ENCODE measurements at regions not wholly inside any gene's neighbourhood (a gene's known extent, or its start where the extent isn't known, plus 50 kb on each side); places are given as distances from the start of the nearest gene placed in this dataset.

DNA sequence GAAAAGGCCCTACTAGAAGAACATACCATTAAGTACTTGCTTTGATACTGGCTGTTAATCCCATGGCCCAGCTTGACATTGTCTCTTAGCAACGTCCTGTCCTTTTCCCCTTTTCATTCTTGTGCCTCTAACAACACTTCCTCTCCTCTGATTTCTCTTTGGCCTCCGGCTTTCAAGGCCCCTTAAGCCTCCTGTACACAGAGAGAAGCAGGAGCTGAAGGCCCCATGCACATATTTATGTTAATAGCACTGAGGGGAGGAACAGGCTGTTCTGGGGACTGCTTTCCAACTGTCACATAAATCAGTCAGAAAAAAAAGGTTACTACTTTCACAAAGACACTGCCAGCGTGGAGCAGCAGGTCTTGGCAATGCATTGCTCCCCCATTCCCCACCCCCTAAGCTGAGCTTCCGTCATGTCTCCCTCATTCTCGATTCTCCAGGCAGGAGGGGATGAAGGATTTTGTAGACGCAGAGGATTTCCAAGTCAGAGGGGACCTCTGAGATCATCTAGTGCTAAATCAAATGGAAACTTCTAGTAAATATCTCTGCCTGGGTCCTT is 257.4 kb upstream of the ADAMTS9 start:
- Mint-ChIP-seq H3K9me3 (no peaks in the 10 kb centered on the region), H3K27me3 (ENCODE audit: low read depth) (no peaks in the 10 kb centered on the region), H3K4me3 (peak overlapping the region; percentile 20 to 40 (median 37)), H3K27ac (peak overlapping the region; percentile 96 to 98 (median 97)), H3K4me1 (peaks cover 57% of the 10 kb centered on the region), H3K36me3 (ENCODE audit: low read depth) (no peaks in the 10 kb centered on the region)
- TF ChIP-seq, protein P1, sequence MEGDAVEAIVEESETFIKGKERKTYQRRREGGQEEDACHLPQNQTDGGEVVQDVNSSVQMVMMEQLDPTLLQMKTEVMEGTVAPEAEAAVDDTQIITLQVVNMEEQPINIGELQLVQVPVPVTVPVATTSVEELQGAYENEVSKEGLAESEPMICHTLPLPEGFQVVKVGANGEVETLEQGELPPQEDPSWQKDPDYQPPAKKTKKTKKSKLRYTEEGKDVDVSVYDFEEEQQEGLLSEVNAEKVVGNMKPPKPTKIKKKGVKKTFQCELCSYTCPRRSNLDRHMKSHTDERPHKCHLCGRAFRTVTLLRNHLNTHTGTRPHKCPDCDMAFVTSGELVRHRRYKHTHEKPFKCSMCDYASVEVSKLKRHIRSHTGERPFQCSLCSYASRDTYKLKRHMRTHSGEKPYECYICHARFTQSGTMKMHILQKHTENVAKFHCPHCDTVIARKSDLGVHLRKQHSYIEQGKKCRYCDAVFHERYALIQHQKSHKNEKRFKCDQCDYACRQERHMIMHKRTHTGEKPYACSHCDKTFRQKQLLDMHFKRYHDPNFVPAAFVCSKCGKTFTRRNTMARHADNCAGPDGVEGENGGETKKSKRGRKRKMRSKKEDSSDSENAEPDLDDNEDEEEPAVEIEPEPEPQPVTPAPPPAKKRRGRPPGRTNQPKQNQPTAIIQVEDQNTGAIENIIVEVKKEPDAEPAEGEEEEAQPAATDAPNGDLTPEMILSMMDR (IDR thresholded peaks at IDR 0.05; ENCODE audit: unreplicated experiment in 3 of 3), result no peak

DNA sequence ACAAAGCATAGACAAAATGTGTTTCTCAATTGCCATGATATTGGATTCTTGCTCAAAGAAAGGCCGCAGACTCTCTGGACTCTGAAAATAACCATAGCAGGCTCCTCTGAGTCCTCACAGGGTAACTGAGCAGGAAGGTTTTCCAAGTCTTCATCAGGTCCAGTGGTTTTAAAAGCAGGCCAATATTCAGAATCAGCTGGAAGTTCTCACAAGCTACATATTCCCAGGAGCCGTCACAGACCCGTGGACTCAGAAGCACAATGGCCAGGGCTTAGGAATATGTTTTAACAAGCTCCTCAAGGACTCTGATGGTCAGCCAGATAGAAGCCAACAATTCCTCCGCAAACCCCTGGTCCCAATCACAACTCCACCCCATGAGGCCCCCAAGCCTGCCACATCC is 256.1 kb upstream of the ADAMTS9 start:
- no peaks in the 10 kb centered on the region for H3K9me3 Mint-ChIP-seq
- no peak overlapping the region for H3K4me3 Mint-ChIP-seq
- peak overlapping the region; percentile 65 to 98 (median 71) for H3K27ac Mint-ChIP-seq
- TF ChIP-seq, protein P1 (IDR thresholded peaks at IDR 0.05; ENCODE audit: unreplicated experiment in 3 of 3), result no peak
- H3K36me3 Mint-ChIP-seq (ENCODE audit: low read depth), result no peaks in the 10 kb centered on the region
- no peaks in the 10 kb centered on the region for H3K27me3 Mint-ChIP-seq (ENCODE audit: low read depth)
- peaks cover 68% of the 10 kb centered on the region for H3K4me1 Mint-ChIP-seq

DNA sequence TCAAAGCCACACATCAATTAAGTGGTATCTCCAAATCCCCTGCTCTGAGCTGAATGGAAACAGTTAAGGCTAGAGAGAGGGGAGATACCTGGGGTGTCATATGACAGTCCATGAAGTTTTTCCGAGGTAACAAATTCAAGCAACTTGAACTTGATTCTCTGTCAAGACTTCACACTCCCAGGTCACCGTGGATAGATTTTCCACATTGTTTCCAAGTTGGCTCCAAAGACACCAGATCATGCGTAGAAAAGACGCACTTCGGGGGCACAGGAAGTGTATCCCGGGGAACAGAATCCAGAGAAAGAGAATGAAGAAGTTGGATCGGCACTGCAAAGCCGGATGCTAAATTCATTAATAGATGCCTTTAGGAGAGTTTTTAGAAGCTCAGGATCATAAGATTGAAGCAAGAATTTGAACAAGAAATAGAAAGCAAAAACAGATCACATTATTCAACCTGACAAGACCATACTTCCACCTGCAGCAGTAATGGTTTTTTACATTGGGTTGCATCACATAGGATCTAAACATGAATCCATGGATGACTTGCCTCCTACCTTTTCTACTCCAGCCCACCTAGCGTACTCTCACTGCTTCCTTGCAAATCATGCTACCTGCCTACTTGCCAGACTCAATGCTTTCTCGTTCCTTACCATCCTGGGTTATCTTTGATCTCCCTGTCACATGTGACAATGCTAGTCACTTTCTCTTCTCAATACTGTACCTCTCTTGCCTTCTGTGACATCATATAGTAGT is 253.0 kb upstream of the ADAMTS9 start:
- Mint-ChIP-seq H3K27ac (peak overlapping the region; percentile 65 to 80 (median 66)), H3K9me3 (no peaks in the 10 kb centered on the region), H3K4me3 (no peak overlapping the region), H3K4me1 (peaks cover 69% of the 10 kb centered on the region), H3K27me3 (ENCODE audit: low read depth) (no peaks in the 10 kb centered on the region), H3K36me3 (ENCODE audit: low read depth) (no peaks in the 10 kb centered on the region)
- TF ChIP-seq, protein P1 (IDR thresholded peaks at IDR 0.05; ENCODE audit: unreplicated experiment in 3 of 3), result no peak

DNA sequence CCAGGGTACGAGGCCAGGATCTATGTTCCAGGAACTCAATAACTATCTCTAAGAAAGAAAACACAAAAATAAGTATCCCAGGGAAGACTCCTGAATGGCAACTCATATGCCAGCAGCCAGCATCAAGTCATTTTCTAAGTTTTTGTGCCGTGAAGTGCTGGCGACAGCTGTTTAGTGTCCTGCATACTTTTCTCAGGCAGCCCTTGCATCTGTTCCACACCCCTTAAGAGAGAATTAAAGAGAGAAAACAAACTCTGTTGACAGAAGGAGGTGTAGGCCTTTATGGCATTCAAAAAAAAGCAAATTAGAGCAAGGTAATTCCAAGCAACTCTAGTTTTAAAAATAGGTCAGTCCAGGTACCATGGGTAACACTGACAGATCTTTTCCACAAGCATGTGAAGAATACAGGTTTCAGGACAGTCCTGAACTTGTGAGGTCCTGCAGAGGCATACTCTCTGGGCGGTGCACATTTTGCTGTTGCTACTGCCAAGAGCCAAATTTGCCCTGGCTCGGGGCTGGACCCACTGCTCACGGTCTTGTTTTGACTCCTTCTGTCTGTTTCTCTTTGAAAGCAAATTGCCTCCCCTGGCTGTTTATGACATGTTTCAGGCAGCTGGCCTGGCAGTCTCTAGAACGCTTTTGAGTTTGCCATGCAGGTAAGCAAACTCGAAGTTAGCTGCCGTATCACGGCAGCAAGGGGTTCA is 252.1 kb upstream of the ADAMTS9 start:
- no peaks in the 10 kb centered on the region for H3K36me3 Mint-ChIP-seq (ENCODE audit: low read depth)
- H3K27me3 Mint-ChIP-seq (ENCODE audit: low read depth), result no peaks in the 10 kb centered on the region
- TF ChIP-seq, protein P1 (IDR thresholded peaks at IDR 0.05; ENCODE audit: unreplicated experiment in 3 of 3), result no peak
- H3K27ac Mint-ChIP-seq, result peak overlapping the region; percentile 65 to 80 (median 75)
- no peak overlapping the region for H3K4me3 Mint-ChIP-seq
- H3K4me1 Mint-ChIP-seq, result peaks cover 69% of the 10 kb centered on the region
- H3K9me3 Mint-ChIP-seq, result no peaks in the 10 kb centered on the region

DNA sequence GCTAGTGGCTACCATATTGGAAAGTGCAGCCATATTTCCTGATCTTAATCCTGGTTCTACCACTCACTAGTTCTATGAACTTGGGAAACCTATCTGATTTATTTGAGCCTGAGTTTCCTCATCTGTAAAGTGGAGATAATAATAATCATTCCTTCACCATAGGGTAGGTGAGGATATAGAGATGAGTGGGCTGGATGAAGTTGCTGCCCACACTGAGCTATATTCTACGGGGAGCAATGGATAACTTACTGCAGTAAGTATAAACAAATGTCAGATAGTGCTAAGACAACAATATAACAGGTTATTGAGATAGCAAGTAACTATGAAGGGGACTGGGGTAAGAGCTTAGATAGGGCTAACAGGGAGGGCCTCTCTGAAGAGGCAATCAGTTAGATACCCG is 251.5 kb upstream of the ADAMTS9 start:
- H3K36me3 Mint-ChIP-seq (ENCODE audit: low read depth), result peaks cover 2% of the 10 kb centered on the region
- no peaks in the 10 kb centered on the region for H3K9me3 Mint-ChIP-seq
- TF ChIP-seq, protein P1 (IDR thresholded peaks at IDR 0.05; ENCODE audit: unreplicated experiment in 3 of 3), result no peak

More for the DNA sequence above, 251.5 kb upstream of the ADAMTS9 start:
- Mint-ChIP-seq H3K4me1 (peaks cover 68% of the 10 kb centered on the region), H3K27ac (peak overlapping the region; percentile 65 to 80 (median 75)), H3K27me3 (ENCODE audit: low read depth) (no peaks in the 10 kb centered on the region), H3K4me3 (no peak overlapping the region)

All from nephron (organoid).